ENCODE measurements at regions not wholly inside any gene's neighbourhood (a gene's known extent, or its start where the extent isn't known, plus 50 kb on each side); places are given as distances from the start of the nearest gene placed in this dataset.

GRCh38 chr7:81066797-81067196, 147.9 kb upstream of the SEMA3C start:
- Histone ChIP-seq H3K36me3 (ENCODE audit: control insufficient read depth in 2 of 2, insufficient read depth in 1 of 2, low read length in 2 of 2) (no peaks in the 10 kb centered on the region), H3K9me3 (ENCODE audit: control insufficient read depth, insufficient read depth, low read depth, low read length) (no peaks in the 10 kb centered on the region; the same call in 1 of the 2 replicates), H3K4me1 (ENCODE audit: control insufficient read depth, insufficient read depth, low read length) (0 out of 2 replicates have a peak, but pooled peaks cover 2% of the 10 kb centered on the region), H3K27ac (ENCODE audit: extremely low read depth, low read depth, low read length) (no peak overlapping the region), H3K4me3 (ENCODE audit: low read depth, low read length) (no peak overlapping the region)
- ChIA-PET POLR2A (no interaction called here), CTCF (no interaction called here)
- TF ChIP-seq KLF16 (tag by site-specific recombination; IDR thresholded peaks at IDR 0.05) (no peak), KLF8 (tag by site-specific recombination; IDR thresholded peaks at IDR 0.05) (no peak), HOXC10 (CRISPR knock-in tag; IDR thresholded peaks at IDR 0.05) (no peak), ZNF768 (tag by site-specific recombination; IDR thresholded peaks at IDR 0.05) (no peak), ZNF610 (tag by site-specific recombination; IDR thresholded peaks at IDR 0.05; ENCODE audit: borderline replicate concordance) (no peak), YY1 (tag by site-specific recombination; IDR thresholded peaks at IDR 0.05) (no peak), ZFP3 (tag by site-specific recombination; IDR thresholded peaks at IDR 0.05; ENCODE audit: low read depth) (no peak), BCL11A (tag by site-specific recombination; IDR thresholded peaks at IDR 0.05; ENCODE audit: low read depth) (no peak), PRDM6 (tag by site-specific recombination; IDR thresholded peaks at IDR 0.05) (no peak), ZBTB8A (tag by site-specific recombination; IDR thresholded peaks at IDR 0.05) (no peak), ZNF335 (tag by site-specific recombination; conservative IDR thresholded peaks at IDR 0.05) (no peak), ZNF701 (tag by site-specific recombination; IDR thresholded peaks at IDR 0.05) (no peak)
- TF ChIP-seq, protein P1, sequence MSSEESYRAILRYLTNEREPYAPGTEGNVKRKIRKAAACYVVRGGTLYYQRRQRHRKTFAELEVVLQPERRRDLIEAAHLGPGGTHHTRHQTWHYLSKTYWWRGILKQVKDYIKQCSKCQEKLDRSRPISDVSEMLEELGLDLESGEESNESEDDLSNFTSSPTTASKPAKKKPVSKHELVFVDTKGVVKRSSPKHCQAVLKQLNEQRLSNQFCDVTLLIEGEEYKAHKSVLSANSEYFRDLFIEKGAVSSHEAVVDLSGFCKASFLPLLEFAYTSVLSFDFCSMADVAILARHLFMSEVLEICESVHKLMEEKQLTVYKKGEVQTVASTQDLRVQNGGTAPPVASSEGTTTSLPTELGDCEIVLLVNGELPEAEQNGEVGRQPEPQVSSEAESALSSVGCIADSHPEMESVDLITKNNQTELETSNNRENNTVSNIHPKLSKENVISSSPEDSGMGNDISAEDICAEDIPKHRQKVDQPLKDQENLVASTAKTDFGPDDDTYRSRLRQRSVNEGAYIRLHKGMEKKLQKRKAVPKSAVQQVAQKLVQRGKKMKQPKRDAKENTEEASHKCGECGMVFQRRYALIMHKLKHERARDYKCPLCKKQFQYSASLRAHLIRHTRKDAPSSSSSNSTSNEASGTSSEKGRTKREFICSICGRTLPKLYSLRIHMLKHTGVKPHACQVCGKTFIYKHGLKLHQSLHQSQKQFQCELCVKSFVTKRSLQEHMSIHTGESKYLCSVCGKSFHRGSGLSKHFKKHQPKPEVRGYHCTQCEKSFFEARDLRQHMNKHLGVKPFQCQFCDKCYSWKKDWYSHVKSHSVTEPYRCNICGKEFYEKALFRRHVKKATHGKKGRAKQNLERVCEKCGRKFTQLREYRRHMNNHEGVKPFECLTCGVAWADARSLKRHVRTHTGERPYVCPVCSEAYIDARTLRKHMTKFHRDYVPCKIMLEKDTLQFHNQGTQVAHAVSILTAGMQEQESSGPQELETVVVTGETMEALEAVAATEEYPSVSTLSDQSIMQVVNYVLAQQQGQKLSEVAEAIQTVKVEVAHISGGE (tag by site-specific recombination; conservative IDR thresholded peaks at IDR 0.05; ENCODE audit: low read depth), result no peak

GRCh38 chr7:81064426-81064825, 145.6 kb upstream of the SEMA3C start:
- CTCF ChIA-PET, result no interaction called here
- no peak for TF ChIP-seq ZSCAN30 (tag by site-specific recombination; IDR thresholded peaks at IDR 0.05)
- TF ChIP-seq ZNF529 (tag by site-specific recombination; IDR thresholded peaks at IDR 0.05; ENCODE audit: insufficient replicate concordance), result no peak
- TF ChIP-seq ZNF571 (tag by site-specific recombination; IDR thresholded peaks at IDR 0.05), result no peak
- no peak for TF ChIP-seq ZNF350 (tag by site-specific recombination; IDR thresholded peaks at IDR 0.05)
- no peak for TF ChIP-seq ZNF501 (tag by site-specific recombination; IDR thresholded peaks at IDR 0.05)
- TF ChIP-seq ZNF623 (tag by site-specific recombination; IDR thresholded peaks at IDR 0.05), result no peak
- no peak for TF ChIP-seq PRDM4 (tag by site-specific recombination; IDR thresholded peaks at IDR 0.05)
- no peak for TF ChIP-seq ZNF621 (tag by site-specific recombination; IDR thresholded peaks at IDR 0.05)
- no peak for TF ChIP-seq SP7 (tag by site-specific recombination; IDR thresholded peaks at IDR 0.05)
- TF ChIP-seq ZSCAN18 (tag by site-specific recombination; IDR thresholded peaks at IDR 0.05), result no peak
- no peak for TF ChIP-seq ZNF654 (tag by site-specific recombination; IDR thresholded peaks at IDR 0.05; ENCODE audit: low read depth)
- no peak for TF ChIP-seq ZNF555 (tag by site-specific recombination; conservative IDR thresholded peaks at IDR 0.05)
- TF ChIP-seq ZNF112 (tag by site-specific recombination; IDR thresholded peaks at IDR 0.05), result no peak
- TF ChIP-seq ZNF132 (tag by site-specific recombination; IDR thresholded peaks at IDR 0.05; ENCODE audit: borderline replicate concordance), result no peak
- TF ChIP-seq ZNF48 (tag by site-specific recombination; IDR thresholded peaks at IDR 0.05), result no peak
- no peak for TF ChIP-seq ZNF404 (tag by site-specific recombination; IDR thresholded peaks at IDR 0.05)
- TF ChIP-seq IKZF3 (tag by site-specific recombination; IDR thresholded peaks at IDR 0.05), result no peak
- Histone ChIP-seq H3K36me3 (ENCODE audit: control insufficient read depth in 2 of 2, insufficient read depth in 1 of 2, low read length in 2 of 2) (no peaks in the 10 kb centered on the region), H3K9me3 (ENCODE audit: control insufficient read depth, insufficient read depth, low read depth, low read length) (no peaks in the 10 kb centered on the region), H3K27ac (ENCODE audit: extremely low read depth, low read depth, low read length) (no peak overlapping the region), H3K4me3 (ENCODE audit: low read depth, low read length) (no peak overlapping the region), H3K4me1 (ENCODE audit: control insufficient read depth, insufficient read depth, low read length) (0 out of 2 replicates have a peak, but pooled peaks cover 2% of the 10 kb centered on the region)
- POLR2A ChIA-PET, result no interaction called here
